Body of pancreas (tissue), 4 donors: ENCODE measurements at regions not wholly inside any gene's neighbourhood (a gene's known extent, or its start where the extent isn't known, plus 50 kb on each side); places are given as distances from the start of the nearest gene placed in this dataset.

Experiments used
- CTCF ChIP-seq, 7 experiments: fragments of 450-650 bp in 4 of 7; fragments of 200-600 bp in 3 of 7; sonication (generic) in 3 of 7; IDR thresholded peaks; one replicate each; pipeline ENCODE4 v1.5.1; 2016 to 2019; ENCODE audit warnings: antibody characterized with exemption in 7 of 7
- POLR2A ChIP-seq, 3 donors: fragments of 450-650 bp; IDR thresholded peaks; one replicate each; pipeline ENCODE4 v1.6.1; 2016; ENCODE audit warnings: antibody characterized with exemption in 3 of 3, mild to moderate bottlenecking in 2 of 3

GRCh38 chr9:102922526-102922925, 72.6 kb upstream of the CYLC2 start:
- TF ChIP-seq CTCF (IDR thresholded peaks at IDR 0.05) (no peak), POLR2A (IDR thresholded peaks at IDR 0.05) (no peak)
